Panc1 (cell line): ENCODE measurements at regions not wholly inside any gene's neighbourhood (a gene's known extent, or its start where the extent isn't known, plus 50 kb on each side); places are given as distances from the start of the nearest gene placed in this dataset.

Experiments
- ATAC-seq: fragments of 200-7000 bp; cut with Tn5 transposase; 2 replicates; pipeline ENCODE4 v1.9.1; 2020; ENCODE audit warnings: mild to moderate bottlenecking, moderate library complexity
- BruUV-seq: library from RNA; stranded (reverse); fragments of 400-500 nt; replicated peaks from 2 replicates; lab custom pipeline; 2021; lab: Mats Ljungman, UMichigan
- CTCF ChIA-PET: fragments of 300-600 bp; sonication (Branson Sonifier 250); formaldehyde crosslinking; loops from one replicate; lab custom pipeline; 2022; ENCODE audit warnings: antibody characterized with exemption; lab: Charles Lee
- POLR2A ChIA-PET: fragments of 300-600 bp; sonication (Branson Sonifier 250); formaldehyde crosslinking; loops from one replicate; lab custom pipeline; 2022; ENCODE audit warnings: antibody characterized with exemption; lab: Charles Lee
- DNase-seq: peaks from one replicate; pipeline ENCODE4 v3.0.0-alpha.2; 2010; ENCODE audit warnings: low read depth, low spot score
- H3K27ac ChIP-seq: 2 replicates; pipeline ENCODE4 v1.5.1; 2011; ENCODE audit warnings: mild to moderate bottlenecking, low read length, inconsistent platforms
- H3K27me3 ChIP-seq: fragments of 200-500 bp; sonication (Bioruptor generic); 2 replicates; pipeline ENCODE4 v1.6.0; 2014; ENCODE audit warnings: low read length, inconsistent platforms; ENCODE audit not compliant: control insufficient read depth, insufficient read depth
- H3K36me3 ChIP-seq: fragments of 200-500 bp; sonication (Bioruptor generic); 2 replicates; pipeline ENCODE4 v1.5.1; 2014; ENCODE audit warnings: inconsistent platforms, mild to moderate bottlenecking, low read length, moderate library complexity; ENCODE audit not compliant: control insufficient read depth, insufficient read depth
- H3K4me1 ChIP-seq: 2 replicates; pipeline ENCODE4 v1.5.1; 2011; ENCODE audit warnings: inconsistent platforms, mild to moderate bottlenecking, low read length, moderate library complexity; ENCODE audit not compliant: control insufficient read depth, insufficient read depth
- H3K4me3 ChIP-seq, 2 experiments: 2 replicates each; pipeline ENCODE4 v1.5.1; 2011 to 2012; ENCODE audit warnings: low read depth in 2 of 2, low read length in 2 of 2, mild to moderate bottlenecking in 2 of 2, inconsistent platforms in 1 of 2, moderate library complexity in 1 of 2
- H3K9me3 ChIP-seq: fragments of 200-500 bp; sonication (Bioruptor generic); 2 replicates; pipeline ENCODE4 v1.5.1; 2014; ENCODE audit warnings: low read depth, mild to moderate bottlenecking, inconsistent platforms, low read length, moderate library complexity; ENCODE audit not compliant: control insufficient read depth, insufficient read depth
- CTCF ChIP-seq: fragments of 450-650 bp; IDR thresholded peaks from 2 replicates; pipeline ENCODE4 v1.5.1; 2017; ENCODE audit warnings: mild to moderate bottlenecking
- POLR2AphosphoS5 ChIP-seq: IDR thresholded peaks from 2 replicates; pipeline ENCODE4 v1.6.1; 2012; ENCODE audit warnings: mild to moderate bottlenecking, low read depth, low read length, moderate library complexity
- REST ChIP-seq, 2 experiments: IDR thresholded peaks; 2 replicates each; pipeline ENCODE4 v1.6.1; 2011 to 2012; ENCODE audit warnings: low read depth in 2 of 2, control low read depth in 1 of 2, low read length in 1 of 2, mild to moderate bottlenecking in 1 of 2, moderate library complexity in 1 of 2; ENCODE audit not compliant: insufficient read depth in 1 of 2
- SIN3A ChIP-seq: IDR thresholded peaks from 2 replicates; pipeline ENCODE4 v1.6.1; 2012; ENCODE audit warnings: low read depth, mild to moderate bottlenecking, low read length, moderate library complexity, borderline replicate concordance; ENCODE audit not compliant: insufficient read depth
- TCF7L2 ChIP-seq: IDR thresholded peaks from 2 replicates; pipeline ENCODE4 v1.6.1; 2011; ENCODE audit warnings: mild to moderate bottlenecking, low read depth, low read length, inconsistent platforms
- in situ Hi-C: cut with HindIII; loops from 2 replicates; pipeline ENCODE4 v1.10.0; 2016; ENCODE audit warnings: low sequenced_read_pairs, low pct_unique_long_range_greater_than_20kb
- intact Hi-C: fragments of 100-400 bp; cut with micrococcal nuclease; formaldehyde crosslinking; loops from one replicate; pipeline ENCODE4 v1.10.0; 2022; ENCODE audit not compliant: unreplicated experiment

- no peaks in the 10 kb centered on the region for H3K27me3 ChIP-seq
- H3K4me1 ChIP-seq, result no peaks in the 10 kb centered on the region
- ChIA-PET CTCF (no interaction called here), POLR2A (no interaction called here)
- DNase-seq (no peak), ATAC-seq (no peak)
- intact Hi-C loops (no loop called here), in situ Hi-C loops (no loop called here)
- H3K9me3 ChIP-seq, result no peaks in the 10 kb centered on the region
- no peak overlapping the region for H3K27ac ChIP-seq
- no TSS peak for BruUV-seq
- no peaks in the 10 kb centered on the region for H3K36me3 ChIP-seq
- no peak for TF ChIP-seq SIN3A
- no peak for TF ChIP-seq CTCF
- TF ChIP-seq TCF7L2, result no peak
- no peak for TF ChIP-seq POLR2AphosphoS5
- no peak overlapping the region for H3K4me3 ChIP-seq
Measured at GRCh38 chr1:70496181-70496580, 85.1 kb downstream of the CTH start.

- ATAC-seq, result no peak
- Histone ChIP-seq H3K4me3 (no peak overlapping the region), H3K27ac (no peak overlapping the region), H3K4me1 (no peaks in the 10 kb centered on the region), H3K27me3 (no peaks in the 10 kb centered on the region), H3K36me3 (no peaks in the 10 kb centered on the region), H3K9me3 (no peaks in the 10 kb centered on the region)
- in situ Hi-C loops (no loop called here), intact Hi-C loops (no loop called here)
- no peak for DNase-seq
- BruUV-seq, result no TSS peak
- TF ChIP-seq POLR2AphosphoS5 (no peak), TCF7L2 (no peak), SIN3A (no peak), REST (IDR thresholded peaks at IDR 0.05; ENCODE audit: insufficient read depth in 1 of 2, low read depth in 2 of 2, low read length in 1 of 2) (no peak), CTCF (no peak)
- ChIA-PET CTCF (no interaction called here), POLR2A (no interaction called here)
Measured at GRCh38 chr1:70497152-70497551, 86.1 kb downstream of the CTH start.
